Stimulated activated CD8-positive, alpha-beta memory T cell treated with anti-CD3 and anti-CD28 coated beads, Interleukin-15, amount 100 ng/mL, for 1 hour (primary cell): ENCODE measurements at regions not wholly inside any gene's neighbourhood (a gene's known extent, or its start where the extent isn't known, plus 50 kb on each side); places are given as distances from the start of the nearest gene placed in this dataset.

Experiments
- DNase-seq: peaks from one replicate; pipeline ENCODE4 v3.0.0-alpha.2; 2020; ENCODE audit warnings: low read depth

- no peak for DNase-seq
These were observed 119.5 kb upstream of the RIMBP3 start for GRCh38 chr22:18731075-18731666.

GRCh38 chr22:18730410-18730809 is 118.7 kb upstream of the RIMBP3 start:
- DNase-seq, result peak; percentile 32
